Stimulated activated CD4-positive, alpha-beta T cell treated with anti-CD3 and anti-CD28 coated beads, Interleukin-2, amount 100 ng/mL, for 48 hours (primary cell): ENCODE measurements at regions not wholly inside any gene's neighbourhood (a gene's known extent, or its start where the extent isn't known, plus 50 kb on each side); places are given as distances from the start of the nearest gene placed in this dataset.

ENCODE experiments used
- DNase-seq, 2 donors: peaks; one replicate each; pipeline ENCODE4 v3.0.0-alpha.2; 2020

- no peak for DNase-seq
Observed at GRCh38 chr5:100970646-100971255, 67.7 kb upstream of the ST8SIA4 start.

- no peak for DNase-seq
Observed at GRCh38 chr5:100965291-100965690, 62.2 kb upstream of the ST8SIA4 start.
